ENCODE measurements at regions not wholly inside any gene's neighbourhood (a gene's known extent, or its start where the extent isn't known, plus 50 kb on each side); places are given as distances from the start of the nearest gene placed in this dataset.
A peak's percentile ranks its signal among the peaks of the same experiment; 100 is the strongest.
"Not testable (repeated sequence)": the region's sequence is repeated elsewhere in the genome, so short reads cannot be mapped to it uniquely, and the experiment has no call there.

GRCh38 chr5:148740966-148741742 lies 85.3 kb upstream of the ADRB2 start:
- no peak overlapping the region for H3K27ac Mint-ChIP-seq
- no peaks in the 10 kb centered on the region for H3K36me3 Mint-ChIP-seq
- no peak for DNase-seq (ENCODE audit: low spot score)
- H3K27me3 Mint-ChIP-seq (ENCODE audit: low read depth) = no peaks in the 10 kb centered on the region; the same call in 1 of the 2 replicates
- peak; percentile 64; the same call in 1 of the 2 replicates for ATAC-seq
- ChIA-PET CTCF (interaction anchor here (0.5 to 5.6 kb wide), 37 partner anchors 9 to 821 kb away, joined by 3 to 66 read pairs (median 4); partner anchors contain the start of gene ADRB2), POLR2A (interaction anchor here (1.2 kb wide), 1 partner anchor 373 kb away, joined by 3 read pairs; no protein-coding TSS in a partner anchor)
- H3K9me3 Mint-ChIP-seq = 0 out of 2 replicates have a peak, but pooled peaks cover 6% of the 10 kb centered on the region
- H3K4me1 Mint-ChIP-seq = no peaks in the 10 kb centered on the region
- no peak for TF ChIP-seq USF2 (CRISPR knock-in tag; IDR thresholded peaks at IDR 0.05)
- TF ChIP-seq CTCF (IDR thresholded peaks at IDR 0.05) = peak; percentile 39; the same call in 1 of the 2 replicates
- no peak overlapping the region for H3K4me3 Mint-ChIP-seq

GRCh38 chr5:148741766-148742165 lies 84.6 kb upstream of the ADRB2 start:
- not testable (repeated sequence) for H3K4me1 Mint-ChIP-seq; DNase-seq (ENCODE audit: low spot score); H3K36me3 Mint-ChIP-seq; H3K27ac Mint-ChIP-seq; H3K4me3 Mint-ChIP-seq; H3K27me3 Mint-ChIP-seq (ENCODE audit: low read depth); ATAC-seq; H3K9me3 Mint-ChIP-seq
- ChIA-PET POLR2A (interaction anchor here (1.2 kb wide), 1 partner anchor 373 kb away, joined by 3 read pairs; no protein-coding TSS in a partner anchor), CTCF (interaction anchor here (0.8 to 5.6 kb wide), 31 partner anchors 8 to 523 kb away, joined by 3 to 66 read pairs (median 6); partner anchors contain the start of gene ADRB2)

GRCh38 chr5:148744380-148744779 lies 82.0 kb upstream of the ADRB2 start:
- CTCF ChIA-PET = interaction anchor here (1.3 kb wide), 1 partner anchor 291 kb away, joined by 4 read pairs; no protein-coding TSS in a partner anchor

GRCh38 chr5:148746826-148747535 lies 79.4 kb upstream of the ADRB2 start:
- Mint-ChIP-seq H3K27me3 (ENCODE audit: low read depth) (no peaks in the 10 kb centered on the region), H3K27ac (no peak overlapping the region), H3K9me3 (0 out of 2 replicates have a peak, but pooled peaks cover 6% of the 10 kb centered on the region), H3K36me3 (no peaks in the 10 kb centered on the region), H3K4me1 (peaks cover 10% of the 10 kb centered on the region), H3K4me3 (no peak overlapping the region)
- ChIA-PET POLR2A (no interaction called here), CTCF (interaction anchor here (1.0 to 2.2 kb wide), 4 partner anchors 16 to 368 kb away, joined by 4 to 8 read pairs (median 6); no protein-coding TSS in a partner anchor)
- DNase-seq (ENCODE audit: low spot score) = no peak
- ATAC-seq = 0 out of 2 replicates have a peak, but pooled peaks have one; percentile 28
- no peak for TF ChIP-seq JUN (CRISPR knock-in tag; IDR thresholded peaks at IDR 0.05)
- no peak for TF ChIP-seq AFF4 (CRISPR knock-in tag; IDR thresholded peaks at IDR 0.05; ENCODE audit: borderline replicate concordance)

More at GRCh38 chr5:148744380-148744779, 82.0 kb upstream of the ADRB2 start:
- POLR2A ChIA-PET = interaction anchor here (0.8 kb wide), 1 partner anchor 31 kb away, joined by 3 read pairs; no protein-coding TSS in a partner anchor
- H3K9me3 Mint-ChIP-seq; DNase-seq (ENCODE audit: low spot score); ATAC-seq; H3K27ac Mint-ChIP-seq; H3K27me3 Mint-ChIP-seq (ENCODE audit: low read depth); H3K4me3 Mint-ChIP-seq; H3K36me3 Mint-ChIP-seq: not testable (repeated sequence)
- H3K4me1 Mint-ChIP-seq = peaks cover 10% of the 10 kb centered on the region

GRCh38 chr5:148747536-148747906 lies 78.9 kb upstream of the ADRB2 start:
- peaks cover 10% of the 10 kb centered on the region for H3K4me1 Mint-ChIP-seq
- peaks cover 8% of the 10 kb centered on the region; the same call in 1 of the 2 replicates for H3K9me3 Mint-ChIP-seq
- TF ChIP-seq CDX4 (CRISPR knock-in tag; IDR thresholded peaks at IDR 0.05; ENCODE audit: borderline replicate concordance) (no peak), KAT7 (CRISPR knock-in tag; IDR thresholded peaks at IDR 0.05; ENCODE audit: borderline replicate concordance) (no peak)
- no peaks in the 10 kb centered on the region for H3K36me3 Mint-ChIP-seq
- ChIA-PET CTCF (interaction anchor here (1.8 to 2.2 kb wide), 3 partner anchors 16 to 367 kb away, joined by 6 to 8 read pairs (median 7); no protein-coding TSS in a partner anchor), POLR2A (no interaction called here)
- H3K4me3 Mint-ChIP-seq = no peak overlapping the region
- no peak overlapping the region for H3K27ac Mint-ChIP-seq
- ATAC-seq = no peak
- no peaks in the 10 kb centered on the region for H3K27me3 Mint-ChIP-seq (ENCODE audit: low read depth)
- DNase-seq (ENCODE audit: low spot score) = no peak

Measured in WTC11 (cell line).